ENCODE measurements at regions not wholly inside any gene's neighbourhood (a gene's known extent, or its start where the extent isn't known, plus 50 kb on each side); places are given as distances from the start of the nearest gene placed in this dataset.

DNA sequence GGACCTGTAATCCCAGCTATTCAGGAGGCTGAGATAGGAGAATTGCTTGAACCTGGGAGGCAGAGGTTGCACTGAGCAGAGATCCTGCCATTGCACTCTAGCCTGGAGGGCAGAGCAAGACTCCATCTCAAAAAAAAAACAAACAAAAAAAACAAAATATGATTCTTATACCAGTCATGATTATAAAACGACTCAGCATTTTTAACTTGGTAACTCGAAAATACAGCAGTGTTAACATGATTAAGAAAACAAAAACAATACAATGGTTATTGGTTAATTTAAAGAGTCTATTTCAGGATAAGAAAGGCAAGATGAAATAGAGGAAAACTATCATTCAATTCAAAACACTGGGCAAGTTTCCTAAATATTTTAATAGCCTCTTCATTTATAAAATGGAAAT lies 865.3 kb downstream of the PCDH7 start (continued):
- no peak for TF ChIP-seq EGR1 (IDR thresholded peaks at IDR 0.05; ENCODE audit: borderline replicate concordance, low read depth, low read length)
- no peak for TF ChIP-seq POLR2AphosphoS5 (IDR thresholded peaks at IDR 0.05; ENCODE audit: low read depth, low read length)
